ENCODE measurements at regions not wholly inside any gene's neighbourhood (a gene's known extent, or its start where the extent isn't known, plus 50 kb on each side); places are given as distances from the start of the nearest gene placed in this dataset.

DNA sequence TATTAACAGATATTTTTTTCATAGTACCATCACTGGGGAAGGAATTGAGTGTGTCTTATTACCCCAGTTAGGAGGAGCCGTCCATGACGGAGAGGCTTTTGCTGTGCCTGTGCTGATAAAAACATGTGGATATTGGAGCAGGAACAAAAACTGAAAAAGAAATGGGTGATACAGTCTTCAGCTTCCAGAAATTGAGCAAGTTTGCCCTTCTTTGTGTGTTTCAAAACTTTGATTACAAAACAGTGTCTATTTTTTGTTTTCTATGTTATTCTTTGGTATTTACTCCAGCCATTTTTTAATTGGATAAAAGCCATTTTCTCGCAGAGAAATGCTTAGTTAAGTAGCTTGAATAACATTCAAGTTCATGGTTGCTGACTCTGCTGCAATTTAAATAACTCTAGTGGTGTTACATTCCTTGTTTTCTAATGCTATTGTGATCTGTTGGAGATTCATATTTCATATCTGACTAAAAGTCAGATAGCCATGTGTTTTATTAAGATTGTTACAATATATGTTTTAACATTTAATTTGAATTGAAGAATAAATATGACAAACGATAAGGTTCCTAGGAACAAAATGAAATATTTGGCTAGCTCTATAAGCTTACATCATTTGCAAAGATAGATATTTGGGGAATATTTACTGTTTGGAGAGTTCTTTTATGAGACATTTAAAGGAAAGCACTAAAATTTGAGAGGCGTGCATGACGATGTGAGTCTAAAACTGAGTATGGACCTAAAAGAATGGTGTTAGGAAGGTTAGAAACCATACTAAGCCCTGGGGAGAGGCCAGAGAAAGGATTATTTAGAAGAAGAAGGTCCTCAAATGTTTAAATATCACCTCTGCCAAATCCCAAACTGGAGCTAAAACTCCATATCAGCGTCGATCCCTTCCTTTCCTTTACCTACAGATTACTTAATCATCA, 747.3 kb upstream of the CELF2 start:
- no peak overlapping the region for H2AFZ ChIP-seq (ENCODE audit: low read length, unreplicated experiment)
- no peaks in the 10 kb centered on the region for H3K27me3 ChIP-seq (ENCODE audit: insufficient read depth, low read length)
- H3K27ac ChIP-seq (ENCODE audit: low read depth, low read length): no peak overlapping the region
- H3K4me3 ChIP-seq (ENCODE audit: low read depth, low read length): no peak overlapping the region
- H3K4me1 ChIP-seq (ENCODE audit: control insufficient read depth, insufficient read depth, low read length, unreplicated experiment): no peaks in the 10 kb centered on the region
- H3K36me3 ChIP-seq (ENCODE audit: insufficient read depth, low read length): no peaks in the 10 kb centered on the region
- no peaks in the 10 kb centered on the region for H3K79me2 ChIP-seq (ENCODE audit: control insufficient read depth, insufficient read depth, low read length, unreplicated experiment)

DNA sequence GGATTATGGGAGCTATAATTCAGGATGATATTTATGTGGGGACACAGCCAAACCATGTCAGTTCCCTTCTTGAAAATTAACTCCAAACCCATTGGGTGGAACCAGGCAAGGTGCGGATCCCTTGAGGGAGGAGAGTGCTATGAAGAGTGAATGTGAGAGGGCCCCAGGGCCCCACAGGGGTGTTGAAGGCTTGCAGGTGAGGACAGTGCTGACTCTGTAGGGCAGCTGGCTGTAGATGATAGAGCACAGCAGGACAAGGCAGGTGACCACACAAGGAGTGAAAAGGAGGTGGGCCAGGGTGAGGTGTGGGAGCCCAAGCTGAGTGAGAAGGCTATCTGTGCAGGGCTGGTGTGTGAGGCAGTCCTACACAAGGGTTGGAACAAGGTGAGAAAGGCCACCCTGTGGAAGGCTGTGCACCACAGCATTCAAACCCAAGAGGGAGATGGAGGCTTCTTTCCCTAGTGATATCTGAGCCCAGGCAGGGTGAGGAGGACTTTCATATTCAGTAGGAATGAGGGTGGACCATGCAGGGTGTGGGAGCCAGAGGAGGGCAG, 746.0 kb upstream of the CELF2 start:
- Histone ChIP-seq H3K27ac (ENCODE audit: low read depth, low read length) (no peak overlapping the region), H3K79me2 (ENCODE audit: control insufficient read depth, insufficient read depth, low read length, unreplicated experiment) (no peaks in the 10 kb centered on the region), H3K27me3 (ENCODE audit: insufficient read depth, low read length) (no peaks in the 10 kb centered on the region), H3K4me3 (ENCODE audit: low read depth, low read length) (no peak overlapping the region), H3K4me1 (ENCODE audit: control insufficient read depth, insufficient read depth, low read length, unreplicated experiment) (no peaks in the 10 kb centered on the region), H3K36me3 (ENCODE audit: insufficient read depth, low read length) (no peaks in the 10 kb centered on the region), H2AFZ (ENCODE audit: low read length, unreplicated experiment) (no peak overlapping the region)

DNA sequence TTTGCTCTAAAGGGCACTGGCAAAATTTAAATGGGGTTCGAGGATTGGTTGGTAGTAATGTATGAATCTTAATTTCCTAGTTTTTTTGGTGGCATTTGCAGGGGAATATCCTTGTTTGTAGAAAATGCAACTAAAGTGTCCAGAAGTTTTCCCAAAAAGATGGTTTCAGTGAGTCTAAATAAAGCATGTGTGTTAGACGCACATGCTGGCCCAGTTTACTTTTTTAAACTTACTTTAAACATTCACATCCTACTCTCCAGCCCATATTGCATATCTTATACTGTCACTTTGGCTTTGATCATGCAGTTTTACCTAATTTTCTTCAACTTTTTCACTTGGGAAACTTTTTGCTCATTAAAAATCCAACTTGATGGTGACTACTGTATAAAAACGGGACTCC, 744.0 kb upstream of the CELF2 start:
- no peaks in the 10 kb centered on the region for H3K27me3 ChIP-seq (ENCODE audit: insufficient read depth, low read length)
- no peak overlapping the region for H2AFZ ChIP-seq (ENCODE audit: low read length, unreplicated experiment)
- no peak overlapping the region for H3K4me3 ChIP-seq (ENCODE audit: low read depth, low read length)
- H3K79me2 ChIP-seq (ENCODE audit: control insufficient read depth, insufficient read depth, low read length, unreplicated experiment): no peaks in the 10 kb centered on the region
- no peaks in the 10 kb centered on the region for H3K36me3 ChIP-seq (ENCODE audit: insufficient read depth, low read length)
- H3K4me1 ChIP-seq (ENCODE audit: control insufficient read depth, insufficient read depth, low read length, unreplicated experiment): no peaks in the 10 kb centered on the region
- H3K27ac ChIP-seq (ENCODE audit: low read depth, low read length): no peak overlapping the region

- Histone ChIP-seq H3K36me3 (ENCODE audit: insufficient read depth, low read length) (no peaks in the 10 kb centered on the region), H2AFZ (ENCODE audit: low read length, unreplicated experiment) (no peak overlapping the region), H3K4me1 (ENCODE audit: control insufficient read depth, insufficient read depth, low read length, unreplicated experiment) (no peaks in the 10 kb centered on the region), H3K27me3 (ENCODE audit: insufficient read depth, low read length) (no peaks in the 10 kb centered on the region), H3K79me2 (ENCODE audit: control insufficient read depth, insufficient read depth, low read length, unreplicated experiment) (no peaks in the 10 kb centered on the region), H3K27ac (ENCODE audit: low read depth, low read length) (no peak overlapping the region), H3K4me3 (ENCODE audit: low read depth, low read length) (no peak overlapping the region)
Measured at GRCh38 chr10:10279906-10280305, 737.8 kb upstream of the CELF2 start.

GRCh38 chr10:10292501-10292900, 725.2 kb upstream of the CELF2 start:
- Histone ChIP-seq H3K27ac (ENCODE audit: low read depth, low read length) (no peak overlapping the region), H3K4me3 (ENCODE audit: low read depth, low read length) (no peak overlapping the region), H3K27me3 (ENCODE audit: insufficient read depth, low read length) (no peaks in the 10 kb centered on the region), H3K36me3 (ENCODE audit: insufficient read depth, low read length) (no peaks in the 10 kb centered on the region), H3K4me1 (ENCODE audit: control insufficient read depth, insufficient read depth, low read length, unreplicated experiment) (peaks cover 4% of the 10 kb centered on the region), H2AFZ (ENCODE audit: low read length, unreplicated experiment) (no peak overlapping the region), H3K79me2 (ENCODE audit: control insufficient read depth, insufficient read depth, low read length, unreplicated experiment) (no peaks in the 10 kb centered on the region)

- H2AFZ ChIP-seq (ENCODE audit: low read length, unreplicated experiment): peak overlapping the region; percentile 41
Measured at GRCh38 chr10:10293041-10293440, 724.6 kb upstream of the CELF2 start.

DNA sequence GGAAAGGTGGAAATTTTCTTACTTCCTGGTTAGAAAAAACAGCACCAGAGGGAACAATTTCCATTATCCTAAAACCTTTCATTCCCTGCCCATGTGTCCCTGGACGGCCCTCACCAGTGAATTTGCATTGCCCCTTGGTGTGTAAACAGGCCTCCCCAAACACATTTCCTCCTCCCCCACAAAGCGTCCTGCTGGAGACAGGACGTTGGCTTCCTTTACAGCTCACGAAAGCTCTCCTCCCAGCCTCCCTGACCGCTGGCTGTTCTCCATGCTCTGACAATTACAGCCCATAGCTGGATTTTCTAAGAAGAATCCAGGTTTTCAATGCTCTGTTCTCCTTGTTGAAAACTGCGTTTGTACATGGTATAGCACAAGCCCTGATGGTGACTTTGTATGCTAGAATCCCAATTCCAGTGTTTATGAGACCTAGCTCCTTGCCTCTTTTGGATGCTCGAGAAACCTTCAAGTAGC, 724.2 kb upstream of the CELF2 start:
- Histone ChIP-seq H3K36me3 (ENCODE audit: insufficient read depth, low read length) (no peaks in the 10 kb centered on the region), H3K27me3 (ENCODE audit: insufficient read depth, low read length) (no peaks in the 10 kb centered on the region), H2AFZ (ENCODE audit: low read length, unreplicated experiment) (peak overlapping the region; percentile 41), H3K27ac (ENCODE audit: low read depth, low read length) (no peak overlapping the region), H3K4me1 (ENCODE audit: control insufficient read depth, insufficient read depth, low read length, unreplicated experiment) (peaks cover 4% of the 10 kb centered on the region), H3K4me3 (ENCODE audit: low read depth, low read length) (peak overlapping the region; percentile 29; the same call in 1 of the 2 replicates), H3K79me2 (ENCODE audit: control insufficient read depth, insufficient read depth, low read length, unreplicated experiment) (no peaks in the 10 kb centered on the region)

More at GRCh38 chr10:10293041-10293440, 724.6 kb upstream of the CELF2 start:
- Histone ChIP-seq H3K4me3 (ENCODE audit: low read depth, low read length) (no peak overlapping the region), H3K79me2 (ENCODE audit: control insufficient read depth, insufficient read depth, low read length, unreplicated experiment) (no peaks in the 10 kb centered on the region), H3K4me1 (ENCODE audit: control insufficient read depth, insufficient read depth, low read length, unreplicated experiment) (peaks cover 4% of the 10 kb centered on the region), H3K27me3 (ENCODE audit: insufficient read depth, low read length) (no peaks in the 10 kb centered on the region), H3K27ac (ENCODE audit: low read depth, low read length) (no peak overlapping the region), H3K36me3 (ENCODE audit: insufficient read depth, low read length) (no peaks in the 10 kb centered on the region)

- Histone ChIP-seq H3K4me1 (ENCODE audit: control insufficient read depth, insufficient read depth, low read length, unreplicated experiment) (peaks cover 4% of the 10 kb centered on the region), H3K36me3 (ENCODE audit: insufficient read depth, low read length) (no peaks in the 10 kb centered on the region), H3K79me2 (ENCODE audit: control insufficient read depth, insufficient read depth, low read length, unreplicated experiment) (no peaks in the 10 kb centered on the region), H2AFZ (ENCODE audit: low read length, unreplicated experiment) (no peak overlapping the region), H3K27me3 (ENCODE audit: insufficient read depth, low read length) (no peaks in the 10 kb centered on the region), H3K27ac (ENCODE audit: low read depth, low read length) (no peak overlapping the region), H3K4me3 (ENCODE audit: low read depth, low read length) (no peak overlapping the region)
Measured at GRCh38 chr10:10294184-10294880, 723.3 kb upstream of the CELF2 start.

GRCh38 chr10:10294881-10295529, 722.7 kb upstream of the CELF2 start:
- Histone ChIP-seq H2AFZ (ENCODE audit: low read length, unreplicated experiment) (no peak overlapping the region), H3K27ac (ENCODE audit: low read depth, low read length) (no peak overlapping the region)

GRCh38 chr10:10295537-10295936, 722.1 kb upstream of the CELF2 start:
- no peak overlapping the region for H3K4me3 ChIP-seq (ENCODE audit: low read depth, low read length)
- H3K27me3 ChIP-seq (ENCODE audit: insufficient read depth, low read length): no peaks in the 10 kb centered on the region
- no peaks in the 10 kb centered on the region for H3K36me3 ChIP-seq (ENCODE audit: insufficient read depth, low read length)
- no peak overlapping the region for H2AFZ ChIP-seq (ENCODE audit: low read length, unreplicated experiment)
- H3K79me2 ChIP-seq (ENCODE audit: control insufficient read depth, insufficient read depth, low read length, unreplicated experiment): no peaks in the 10 kb centered on the region
- no peak overlapping the region for H3K27ac ChIP-seq (ENCODE audit: low read depth, low read length)
- H3K4me1 ChIP-seq (ENCODE audit: control insufficient read depth, insufficient read depth, low read length, unreplicated experiment): peaks cover 4% of the 10 kb centered on the region

More at GRCh38 chr10:10294881-10295529, 722.7 kb upstream of the CELF2 start:
- peaks cover 4% of the 10 kb centered on the region for H3K4me1 ChIP-seq (ENCODE audit: control insufficient read depth, insufficient read depth, low read length, unreplicated experiment)
- H3K27me3 ChIP-seq (ENCODE audit: insufficient read depth, low read length): no peaks in the 10 kb centered on the region
- no peaks in the 10 kb centered on the region for H3K36me3 ChIP-seq (ENCODE audit: insufficient read depth, low read length)
- H3K4me3 ChIP-seq (ENCODE audit: low read depth, low read length): no peak overlapping the region
- no peaks in the 10 kb centered on the region for H3K79me2 ChIP-seq (ENCODE audit: control insufficient read depth, insufficient read depth, low read length, unreplicated experiment)
